A673 (cell line): ENCODE measurements at regions not wholly inside any gene's neighbourhood (a gene's known extent, or its start where the extent isn't known, plus 50 kb on each side); places are given as distances from the start of the nearest gene placed in this dataset.

Experiments used
- CTCF ChIP-seq: fragments of 300-800, 200-600 bp; sonication (generic); conservative IDR thresholded peaks from 2 replicates; pipeline ENCODE4 v1.5.1; 2017; ENCODE audit warnings: low read depth, mild to moderate bottlenecking, antibody characterized with exemption, low read length, moderate library complexity, mixed read lengths
- EZH2 ChIP-seq: fragments of 200-600 bp; sonication (generic); IDR thresholded peaks from 2 replicates; pipeline ENCODE4 v1.6.1; 2017; ENCODE audit warnings: borderline replicate concordance, low read depth, mild to moderate bottlenecking, mixed read lengths, antibody characterized with exemption, low read length; ENCODE audit not compliant: poor library complexity, severe bottlenecking

GRCh38 chr15:25054329-25054728, 99.5 kb downstream of the SNRPN start:
- TF ChIP-seq CTCF: no peak
- TF ChIP-seq EZH2: no peak
